ENCODE measurements at regions not wholly inside any gene's neighbourhood (a gene's known extent, or its start where the extent isn't known, plus 50 kb on each side); places are given as distances from the start of the nearest gene placed in this dataset.

GRCh38 chr22:49586873-49587272 is 240.8 kb downstream of the BRD1 start:
- no peak for TF ChIP-seq CTCF (tag by site-specific recombination; IDR thresholded peaks at IDR 0.05)
- no peak for TF ChIP-seq KLF16 (tag by site-specific recombination; IDR thresholded peaks at IDR 0.05)
- no peak for TF ChIP-seq ZNF426 (tag by site-specific recombination; IDR thresholded peaks at IDR 0.05)
- TF ChIP-seq ZNF146 (tag by site-specific recombination; IDR thresholded peaks at IDR 0.05): no peak
- no peak for TF ChIP-seq ZNF513 (tag by site-specific recombination; IDR thresholded peaks at IDR 0.05)
- TF ChIP-seq TRIM28 (IDR thresholded peaks at IDR 0.05; ENCODE audit: borderline replicate concordance, low read length): no peak
- no peak for TF ChIP-seq ZNF132 (tag by site-specific recombination; IDR thresholded peaks at IDR 0.05; ENCODE audit: borderline replicate concordance)
- no peak for TF ChIP-seq ZBTB17 (tag by site-specific recombination; IDR thresholded peaks at IDR 0.05)
- no peak for TF ChIP-seq ZNF768 (tag by site-specific recombination; IDR thresholded peaks at IDR 0.05)
- no peak for TF ChIP-seq ZNF133 (tag by site-specific recombination; IDR thresholded peaks at IDR 0.05)
- no peak for TF ChIP-seq ZNF555 (tag by site-specific recombination; conservative IDR thresholded peaks at IDR 0.05)
